Endodermal cell (in vitro differentiated cells): ENCODE measurements at regions not wholly inside any gene's neighbourhood (a gene's known extent, or its start where the extent isn't known, plus 50 kb on each side); places are given as distances from the start of the nearest gene placed in this dataset.

Experiments used
- DNase-seq: peaks from one replicate; pipeline ENCODE4 v3.0.0-alpha.2; 2017
- H3K27ac ChIP-seq: 2 replicates; pipeline ENCODE4 v1.5.1; 2013; ENCODE audit warnings: mild to moderate bottlenecking, low read depth, low read length, moderate library complexity
- H3K27me3 ChIP-seq: 2 replicates; pipeline ENCODE4 v1.6.1; 2013; ENCODE audit warnings: mild to moderate bottlenecking, low read length, moderate library complexity; ENCODE audit not compliant: insufficient read depth, control insufficient read depth, poor library complexity, severe bottlenecking
- H3K36me3 ChIP-seq: 2 replicates; pipeline ENCODE4 v1.7.0; 2013; ENCODE audit warnings: mild to moderate bottlenecking, low read length, moderate library complexity; ENCODE audit not compliant: control insufficient read depth, insufficient read depth
- H3K4me1 ChIP-seq: one replicate; pipeline ENCODE4 v1.7.0; 2013; ENCODE audit warnings: low read length; ENCODE audit not compliant: control insufficient read depth, insufficient read depth
- H3K4me3 ChIP-seq: 2 replicates; pipeline ENCODE4 v1.5.1; 2013; ENCODE audit warnings: mild to moderate bottlenecking, low read length, moderate library complexity
- H3K9ac ChIP-seq: 2 replicates; pipeline ENCODE4 v1.6.1; 2013; ENCODE audit warnings: mild to moderate bottlenecking, low read length, moderate library complexity; ENCODE audit not compliant: poor library complexity, severe bottlenecking; ENCODE audit errors: extremely low read depth
- H3K9me3 ChIP-seq: 2 replicates; pipeline ENCODE4 v1.6.1; 2013; ENCODE audit warnings: mild to moderate bottlenecking, low read length, moderate library complexity; ENCODE audit not compliant: control insufficient read depth
- H3K27ac Mint-ChIP-seq: 2 replicates; pipeline ENCODE4 v1.8.0; 2020; ENCODE audit warnings: mixed read lengths
- H3K27me3 Mint-ChIP-seq: 2 replicates; pipeline ENCODE4 v1.8.0; 2021; ENCODE audit warnings: mild to moderate bottlenecking, mixed read lengths; ENCODE audit not compliant: insufficient read depth
- H3K36me3 Mint-ChIP-seq: 2 replicates; pipeline ENCODE4 v1.8.0; 2020; ENCODE audit warnings: low read depth, mixed read lengths
- H3K4me1 Mint-ChIP-seq: 2 replicates; pipeline ENCODE4 v1.8.0; 2020; ENCODE audit warnings: mixed read lengths
- H3K4me3 Mint-ChIP-seq: 2 replicates; pipeline ENCODE4 v1.8.0; 2020; ENCODE audit warnings: mild to moderate bottlenecking, moderate library complexity, mixed read lengths
- H3K9me3 Mint-ChIP-seq: 2 replicates; pipeline ENCODE4 v1.8.0; 2020; ENCODE audit warnings: mild to moderate bottlenecking, mixed read lengths
- CTCF ChIP-seq: fragments of 200-600 bp; sonication (generic); conservative IDR thresholded peaks from 2 replicates; pipeline ENCODE4 v1.5.0; 2021; ENCODE audit warnings: antibody characterized with exemption, mild to moderate bottlenecking
- WGBS, 2 experiments: methylation state at CpG; one replicate each; pipeline versions ENCODE4 v1.1.5 to v1.1.7; 2013; ENCODE audit warnings: missing lambda C conversion rate in 2 of 2, mixed read lengths in 1 of 2; ENCODE audit not compliant: insufficient coverage in 1 of 2, insufficient read length in 1 of 2; 5-methylcytosine and 5-hydroxymethylcytosine counted together

DNA sequence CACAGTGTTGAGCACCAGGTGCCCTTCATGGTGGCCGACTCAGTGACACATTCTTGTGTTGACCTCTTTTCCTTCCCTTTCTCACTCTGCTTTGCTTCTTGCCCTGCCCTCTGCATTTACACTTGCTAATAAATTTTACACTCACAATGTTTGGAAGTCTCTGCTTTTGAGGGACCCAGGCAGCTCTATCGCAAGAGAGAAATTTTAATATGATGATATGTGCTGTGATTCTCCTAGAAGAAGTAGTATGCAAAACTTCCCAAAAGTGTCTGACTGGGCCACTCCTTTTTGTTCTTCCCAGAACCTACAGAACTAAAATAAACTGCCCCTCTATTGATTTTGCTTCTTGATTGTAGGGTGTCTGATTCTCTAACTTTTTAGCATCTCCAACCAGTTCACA is 135.0 kb downstream of the IRS1 start:
- H3K4me1 Mint-ChIP-seq: peaks cover 6% of the 10 kb centered on the region
- TF ChIP-seq CTCF: no peak
- 88 to 100% methylated on average over 1 to 2 of the region's 2 CpGs for WGBS, 2 experiments

GRCh38 chr2:226664140-226664539 is 135.5 kb downstream of the IRS1 start:
- Histone ChIP-seq H3K4me1 (no peaks in the 10 kb centered on the region), H3K4me3 (no peak overlapping the region), H3K36me3 (no peaks in the 10 kb centered on the region), H3K9ac (no peak overlapping the region), H3K27ac (no peak overlapping the region), H3K27me3 (peaks cover 6% of the 10 kb centered on the region), H3K9me3 (no peaks in the 10 kb centered on the region)
- no peak overlapping the region for H3K27ac Mint-ChIP-seq
- no peak overlapping the region for H3K4me3 Mint-ChIP-seq
- no peak for DNase-seq
- TF ChIP-seq CTCF: no peak
- peaks cover 16% of the 10 kb centered on the region for H3K27me3 Mint-ChIP-seq
- no peaks in the 10 kb centered on the region for H3K9me3 Mint-ChIP-seq
- no peaks in the 10 kb centered on the region for H3K36me3 Mint-ChIP-seq
- peaks cover 10% of the 10 kb centered on the region for H3K4me1 Mint-ChIP-seq
- WGBS, 2 experiments: 97% methylated on average over 2 to 3 of the region's 3 CpGs

More for the DNA sequence above, 135.0 kb downstream of the IRS1 start:
- Histone ChIP-seq H3K27me3 (peaks cover 6% of the 10 kb centered on the region), H3K27ac (no peak overlapping the region), H3K4me3 (no peak overlapping the region), H3K9me3 (no peaks in the 10 kb centered on the region), H3K4me1 (no peaks in the 10 kb centered on the region), H3K9ac (no peak overlapping the region), H3K36me3 (no peaks in the 10 kb centered on the region)
- H3K27me3 Mint-ChIP-seq: peaks cover 21% of the 10 kb centered on the region
- H3K9me3 Mint-ChIP-seq: no peaks in the 10 kb centered on the region
- no peak overlapping the region for H3K27ac Mint-ChIP-seq
- no peak for DNase-seq
- H3K4me3 Mint-ChIP-seq: no peak overlapping the region
- no peaks in the 10 kb centered on the region for H3K36me3 Mint-ChIP-seq

DNA sequence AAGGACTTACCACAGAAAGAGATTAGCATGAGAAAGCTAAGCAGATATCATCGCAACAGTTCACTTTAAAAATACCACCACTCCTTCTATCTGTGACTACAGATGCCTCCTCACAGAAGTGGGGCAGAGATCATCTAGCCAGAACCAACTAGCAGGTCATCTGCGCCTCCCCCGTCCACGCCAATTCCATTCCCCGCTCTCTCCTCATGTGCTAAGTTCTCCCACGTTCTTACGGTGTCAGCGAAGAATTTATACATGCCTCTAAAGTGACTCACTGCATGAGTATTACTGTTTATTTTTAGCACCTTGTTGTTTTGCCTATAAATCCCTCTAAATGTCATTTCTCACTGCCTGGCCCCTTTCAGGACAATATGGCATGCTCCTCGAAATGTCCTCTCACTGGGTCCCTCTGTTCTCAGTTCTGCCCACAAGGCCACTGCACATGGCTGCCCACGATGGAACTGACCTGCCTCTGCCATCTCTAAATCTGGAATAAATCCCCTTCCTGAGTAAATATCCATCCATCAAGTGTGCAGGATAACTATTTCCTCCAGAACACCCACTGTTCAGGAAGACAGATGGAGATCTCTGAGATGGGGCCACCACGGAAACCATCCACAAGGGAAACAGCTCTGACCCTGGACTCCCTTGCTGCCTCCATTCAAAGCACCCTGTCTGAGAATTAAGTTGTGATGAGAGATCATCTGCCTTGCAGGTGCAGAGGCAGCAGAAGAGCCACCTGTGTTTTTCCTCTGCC is 137.7 kb downstream of the IRS1 start:
- no peak for TF ChIP-seq CTCF
- H3K9ac ChIP-seq: no peak overlapping the region
- Mint-ChIP-seq H3K27me3 (peaks cover 4% of the 10 kb centered on the region), H3K4me1 (peaks cover 11% of the 10 kb centered on the region), H3K36me3 (no peaks in the 10 kb centered on the region), H3K27ac (no peak overlapping the region), H3K4me3 (no peak overlapping the region), H3K9me3 (no peaks in the 10 kb centered on the region)
- DNase-seq: no peak
- whole genome bisulfite sequencing, 2 experiments: 85 to 92% methylated on average over 9 to 11 of the region's 11 CpGs
- no peaks in the 10 kb centered on the region for H3K27me3 ChIP-seq
- no peak overlapping the region for H3K27ac ChIP-seq
- no peaks in the 10 kb centered on the region for H3K36me3 ChIP-seq
- no peak overlapping the region for H3K4me3 ChIP-seq
- H3K4me1 ChIP-seq: no peaks in the 10 kb centered on the region
- no peaks in the 10 kb centered on the region for H3K9me3 ChIP-seq
